C4-2B (cell line): ENCODE measurements at regions not wholly inside any gene's neighbourhood (a gene's known extent, or its start where the extent isn't known, plus 50 kb on each side); places are given as distances from the start of the nearest gene placed in this dataset.

Source experiments
- H3K27ac ChIP-seq: fragments of 450-650 bp; 2 replicates; pipeline ENCODE4 v1.5.1; 2017
- CTCF ChIP-seq: fragments of 450-650 bp; conservative IDR thresholded peaks from 2 replicates; pipeline ENCODE4 v1.5.1; 2017; ENCODE audit warnings: mild to moderate bottlenecking
- ZFX ChIP-seq: fragments of 450-650 bp; IDR thresholded peaks from 2 replicates; pipeline ENCODE4 v1.6.1; 2017

GRCh38 chr4:58935332-58935731 is 1825.1 kb upstream of the IGFBP7 start:
- no peak overlapping the region for H3K27ac ChIP-seq
- TF ChIP-seq ZFX, result no peak
- TF ChIP-seq CTCF, result no peak

GRCh38 chr4:58936436-58936835 is 1826.3 kb upstream of the IGFBP7 start:
- TF ChIP-seq CTCF, result no peak

GRCh38 chr4:58940167-58940566 is 1830.0 kb upstream of the IGFBP7 start:
- no peak for TF ChIP-seq CTCF

More at GRCh38 chr4:58936436-58936835, 1826.3 kb upstream of the IGFBP7 start:
- no peak overlapping the region for H3K27ac ChIP-seq

DNA sequence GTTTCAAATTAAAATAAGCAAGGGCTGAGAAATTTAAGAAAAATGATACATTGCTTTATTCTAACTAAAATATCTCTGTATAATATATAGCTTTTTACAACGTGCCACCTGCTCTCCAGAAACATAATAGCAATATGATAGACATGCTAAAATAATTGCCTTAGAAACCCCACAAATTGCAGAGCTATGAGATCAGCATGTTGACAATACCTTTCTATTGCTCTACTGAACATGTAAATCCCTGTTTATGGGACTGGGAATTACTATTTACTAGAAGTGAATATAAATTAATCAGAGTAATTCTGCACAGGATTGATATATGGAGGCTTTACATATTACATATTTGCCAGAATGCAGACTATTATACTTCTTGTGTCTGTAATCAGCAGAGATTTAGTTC is 1831.1 kb upstream of the IGFBP7 start:
- no peak for TF ChIP-seq ZFX
- no peak for TF ChIP-seq CTCF
- H3K27ac ChIP-seq, result no peak overlapping the region

More at GRCh38 chr4:58940167-58940566, 1830.0 kb upstream of the IGFBP7 start:
- no peak overlapping the region for H3K27ac ChIP-seq

DNA sequence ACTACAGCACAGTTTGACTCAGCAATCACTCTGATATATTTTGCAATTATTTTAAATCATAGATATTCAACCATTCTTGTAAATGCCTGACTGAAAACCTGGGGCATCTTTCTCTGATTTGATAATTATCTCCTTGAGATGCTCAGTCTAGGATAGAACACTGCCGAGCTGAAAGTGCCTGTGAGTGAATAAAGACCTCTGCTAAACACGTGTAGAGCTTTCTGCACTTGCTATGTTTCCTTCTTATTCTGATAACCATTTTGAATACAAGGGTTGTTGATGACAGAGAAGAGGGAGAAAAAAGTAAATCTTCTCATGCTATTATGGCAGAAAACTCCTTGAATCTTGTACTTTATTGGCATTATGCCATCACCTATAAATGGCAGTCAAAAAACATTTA is 1843.4 kb upstream of the IGFBP7 start:
- H3K27ac ChIP-seq, result no peak overlapping the region
- TF ChIP-seq ZFX (no peak), CTCF (no peak)

GRCh38 chr4:58957711-58958110 is 1847.5 kb upstream of the IGFBP7 start:
- H3K27ac ChIP-seq, result no peak overlapping the region
- TF ChIP-seq CTCF, result no peak
- no peak for TF ChIP-seq ZFX

GRCh38 chr4:58961283-58961682 is 1851.1 kb upstream of the IGFBP7 start:
- TF ChIP-seq CTCF (no peak), ZFX (no peak)
- H3K27ac ChIP-seq, result no peak overlapping the region
